ENCODE measurements at regions not wholly inside any gene's neighbourhood (a gene's known extent, or its start where the extent isn't known, plus 50 kb on each side); places are given as distances from the start of the nearest gene placed in this dataset.

DNA sequence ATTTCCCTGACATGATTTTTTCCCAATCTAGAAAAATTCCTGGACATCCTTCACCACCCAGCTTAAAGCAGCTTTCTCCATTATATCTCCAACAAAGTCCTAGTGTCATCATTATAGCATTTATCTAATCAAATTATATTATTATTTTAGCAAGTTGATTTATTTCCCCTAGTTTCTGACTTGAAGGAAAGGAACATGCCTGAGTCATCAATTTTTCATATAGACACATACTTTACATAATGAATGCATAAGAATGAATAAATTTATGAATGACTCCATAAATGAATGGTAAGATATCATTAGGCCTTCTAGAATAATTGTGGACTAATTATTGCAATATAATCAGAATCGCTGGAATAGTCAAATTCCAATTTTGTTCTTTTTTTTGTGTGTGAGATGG lies 79.4 kb upstream of the COL11A1 start:
- no peaks in the 10 kb centered on the region for H3K9me3 ChIP-seq (replicated peaks; ENCODE audit: control insufficient read depth, insufficient read depth, low read length)
- no peak for DNase-seq (ENCODE audit: low read depth, low spot score)
- ChIA-PET SMC1A (ENCODE audit: uncharacterized antibody, unreplicated experiment) (no interaction called here), CTCF (no interaction called here), POLR2A (no interaction called here), RAD21 (ENCODE audit: unreplicated experiment) (no interaction called here)
- H3K4me1 ChIP-seq (ENCODE audit: control insufficient read depth, insufficient read depth, low read length) = no peaks in the 10 kb centered on the region
- H3K4me3 ChIP-seq = no peak overlapping the region
- intact Hi-C loops (cut with micrococcal nuclease; ENCODE audit: unreplicated experiment) (no loop called here), in situ Hi-C loops (cut with MboI) (no loop called here)
- no peaks in the 10 kb centered on the region for H3K79me2 ChIP-seq (ENCODE audit: control insufficient read depth, insufficient read depth, low read length)
- H2AFZ ChIP-seq (ENCODE audit: control insufficient read depth, low read depth, low read length) = no peak overlapping the region
- ATAC-seq = no peak
- no peak overlapping the region for H3K4me2 ChIP-seq (ENCODE audit: control insufficient read depth, insufficient read depth)
- no peak for FAIRE-seq
- no peaks in the 10 kb centered on the region for H3K36me3 ChIP-seq (ENCODE audit: control insufficient read depth in 2 of 2, insufficient read depth in 2 of 2, low read length in 1 of 2)
- no peak overlapping the region for H3K27ac ChIP-seq (ENCODE audit: control insufficient read depth, insufficient read depth)
- H4K20me1 ChIP-seq (ENCODE audit: control insufficient read depth, insufficient read depth) = no peaks in the 10 kb centered on the region
- WGBS (ENCODE audit: insufficient coverage, insufficient replicate concordance, low lambda C conversion rate, missing lambda C conversion rate) = 44% methylated on average over 1 of the region's 1 CpG
- no TSS peak for BruUV-seq (replicated peaks)
- H3K9ac ChIP-seq (ENCODE audit: control insufficient read depth, insufficient read depth, low read length) = no peak overlapping the region
- TF ChIP-seq STAT1 (conservative IDR thresholded peaks at IDR 0.05) = no peak
- no peak for TF ChIP-seq EED (IDR thresholded peaks at IDR 0.05; ENCODE audit: low read depth)
- no peak for TF ChIP-seq CREM (IDR thresholded peaks at IDR 0.05; ENCODE audit: low read depth)
- no peak for TF ChIP-seq TCF12 (IDR thresholded peaks at IDR 0.05; ENCODE audit: low read depth, low read length)
- no peak for TF ChIP-seq KDM1A (IDR thresholded peaks at IDR 0.05; ENCODE audit: borderline replicate concordance)
- TF ChIP-seq NRF1 (conservative IDR thresholded peaks at IDR 0.05; ENCODE audit: low read depth, low read length) = no peak
- no peak for TF ChIP-seq YY1 (IDR thresholded peaks at IDR 0.05; ENCODE audit: low read depth, low read length)
- TF ChIP-seq CHD2 (IDR thresholded peaks at IDR 0.05; ENCODE audit: borderline replicate concordance, low read depth, low read length) = no peak
- no peak for TF ChIP-seq REST (IDR thresholded peaks at IDR 0.05; ENCODE audit: low read depth, low read length)
- TF ChIP-seq SREBF2 (IDR thresholded peaks at IDR 0.05; ENCODE audit: low read length) = no peak
- TF ChIP-seq PAX8 (IDR thresholded peaks at IDR 0.05) = no peak
- no peak for TF ChIP-seq CHD4 (IDR thresholded peaks at IDR 0.05)
- TF ChIP-seq, protein P1, sequence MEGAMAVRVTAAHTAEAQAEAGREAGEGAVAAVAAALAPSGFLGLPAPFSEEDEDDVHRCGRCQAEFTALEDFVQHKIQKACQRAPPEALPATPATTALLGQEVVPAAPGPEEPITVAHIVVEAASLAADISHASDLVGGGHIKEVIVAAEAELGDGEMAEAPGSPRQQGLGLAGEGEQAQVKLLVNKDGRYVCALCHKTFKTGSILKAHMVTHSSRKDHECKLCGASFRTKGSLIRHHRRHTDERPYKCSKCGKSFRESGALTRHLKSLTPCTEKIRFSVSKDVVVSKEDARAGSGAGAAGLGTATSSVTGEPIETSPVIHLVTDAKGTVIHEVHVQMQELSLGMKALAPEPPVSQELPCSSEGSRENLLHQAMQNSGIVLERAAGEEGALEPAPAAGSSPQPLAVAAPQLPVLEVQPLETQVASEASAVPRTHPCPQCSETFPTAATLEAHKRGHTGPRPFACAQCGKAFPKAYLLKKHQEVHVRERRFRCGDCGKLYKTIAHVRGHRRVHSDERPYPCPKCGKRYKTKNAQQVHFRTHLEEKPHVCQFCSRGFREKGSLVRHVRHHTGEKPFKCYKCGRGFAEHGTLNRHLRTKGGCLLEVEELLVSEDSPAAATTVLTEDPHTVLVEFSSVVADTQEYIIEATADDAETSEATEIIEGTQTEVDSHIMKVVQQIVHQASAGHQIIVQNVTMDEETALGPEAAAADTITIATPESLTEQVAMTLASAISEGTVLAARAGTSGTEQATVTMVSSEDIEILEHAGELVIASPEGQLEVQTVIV (IDR thresholded peaks at IDR 0.05; ENCODE audit: borderline replicate concordance, partially characterized antibody) = no peak
- no peak for TF ChIP-seq CBFB (IDR thresholded peaks at IDR 0.05; ENCODE audit: low read depth)
- TF ChIP-seq RBBP5 (conservative IDR thresholded peaks at IDR 0.05) = no peak
- no peak for TF ChIP-seq HCFC1 (IDR thresholded peaks at IDR 0.05; ENCODE audit: low read length)
- TF ChIP-seq, protein P2, sequence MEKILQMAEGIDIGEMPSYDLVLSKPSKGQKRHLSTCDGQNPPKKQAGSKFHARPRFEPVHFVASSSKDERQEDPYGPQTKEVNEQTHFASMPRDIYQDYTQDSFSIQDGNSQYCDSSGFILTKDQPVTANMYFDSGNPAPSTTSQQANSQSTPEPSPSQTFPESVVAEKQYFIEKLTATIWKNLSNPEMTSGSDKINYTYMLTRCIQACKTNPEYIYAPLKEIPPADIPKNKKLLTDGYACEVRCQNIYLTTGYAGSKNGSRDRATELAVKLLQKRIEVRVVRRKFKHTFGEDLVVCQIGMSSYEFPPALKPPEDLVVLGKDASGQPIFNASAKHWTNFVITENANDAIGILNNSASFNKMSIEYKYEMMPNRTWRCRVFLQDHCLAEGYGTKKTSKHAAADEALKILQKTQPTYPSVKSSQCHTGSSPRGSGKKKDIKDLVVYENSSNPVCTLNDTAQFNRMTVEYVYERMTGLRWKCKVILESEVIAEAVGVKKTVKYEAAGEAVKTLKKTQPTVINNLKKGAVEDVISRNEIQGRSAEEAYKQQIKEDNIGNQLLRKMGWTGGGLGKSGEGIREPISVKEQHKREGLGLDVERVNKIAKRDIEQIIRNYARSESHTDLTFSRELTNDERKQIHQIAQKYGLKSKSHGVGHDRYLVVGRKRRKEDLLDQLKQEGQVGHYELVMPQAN (conservative IDR thresholded peaks at IDR 0.05) = no peak
- no peak for TF ChIP-seq DPF2 (IDR thresholded peaks at IDR 0.05)
- TF ChIP-seq TARDBP (IDR thresholded peaks at IDR 0.05; ENCODE audit: borderline replicate concordance) = no peak
- no peak for TF ChIP-seq BRCA1 (IDR thresholded peaks at IDR 0.05; ENCODE audit: low read depth, low read length)
- no peaks in the 10 kb centered on the region for H3K27me3 ChIP-seq (replicated peaks in 1 of 2; ENCODE audit: control insufficient read depth in 2 of 2, insufficient read depth in 2 of 2, low read length in 1 of 2)
